WERI-Rb-1 (cell line): ENCODE measurements at regions not wholly inside any gene's neighbourhood (a gene's known extent, or its start where the extent isn't known, plus 50 kb on each side); places are given as distances from the start of the nearest gene placed in this dataset.

ENCODE experiments used
- DNase-seq: peaks from one replicate; pipeline ENCODE4 v3.0.0-alpha.2; 2020
- H3K27ac ChIP-seq: fragments of 250-450 bp; sonication (Bioruptor Pico); 2 replicates; pipeline ENCODE4 v1.5.1; 2020; ENCODE audit warnings: mild to moderate bottlenecking, moderate library complexity
- H3K27me3 ChIP-seq: fragments of 250-450 bp; sonication (Bioruptor Pico); 2 replicates; pipeline ENCODE4 v1.5.1; 2021; ENCODE audit warnings: mild to moderate bottlenecking, low read depth, moderate library complexity; ENCODE audit not compliant: insufficient read depth, severe bottlenecking
- H3K36me3 ChIP-seq: fragments of 250-450 bp; sonication (Bioruptor Pico); 2 replicates; pipeline ENCODE4 v1.5.1; 2020; ENCODE audit warnings: mild to moderate bottlenecking, moderate library complexity
- H3K4me3 ChIP-seq: 2 replicates; pipeline ENCODE4 v1.5.1; 2011; ENCODE audit warnings: low read depth, mild to moderate bottlenecking, control low read depth, low read length
- H3K9me3 ChIP-seq: fragments of 250-450 bp; sonication (Bioruptor Pico); 2 replicates; pipeline ENCODE4 v1.5.1; 2021; ENCODE audit warnings: mild to moderate bottlenecking, moderate library complexity; ENCODE audit not compliant: severe bottlenecking
- TF ChIP-seq, protein P1 (sequence below): IDR thresholded peaks from 2 replicates; pipeline ENCODE4 v1.5.1; 2011; ENCODE audit warnings: low read depth, mild to moderate bottlenecking, control low read depth, inconsistent platforms, low read length

DNA sequence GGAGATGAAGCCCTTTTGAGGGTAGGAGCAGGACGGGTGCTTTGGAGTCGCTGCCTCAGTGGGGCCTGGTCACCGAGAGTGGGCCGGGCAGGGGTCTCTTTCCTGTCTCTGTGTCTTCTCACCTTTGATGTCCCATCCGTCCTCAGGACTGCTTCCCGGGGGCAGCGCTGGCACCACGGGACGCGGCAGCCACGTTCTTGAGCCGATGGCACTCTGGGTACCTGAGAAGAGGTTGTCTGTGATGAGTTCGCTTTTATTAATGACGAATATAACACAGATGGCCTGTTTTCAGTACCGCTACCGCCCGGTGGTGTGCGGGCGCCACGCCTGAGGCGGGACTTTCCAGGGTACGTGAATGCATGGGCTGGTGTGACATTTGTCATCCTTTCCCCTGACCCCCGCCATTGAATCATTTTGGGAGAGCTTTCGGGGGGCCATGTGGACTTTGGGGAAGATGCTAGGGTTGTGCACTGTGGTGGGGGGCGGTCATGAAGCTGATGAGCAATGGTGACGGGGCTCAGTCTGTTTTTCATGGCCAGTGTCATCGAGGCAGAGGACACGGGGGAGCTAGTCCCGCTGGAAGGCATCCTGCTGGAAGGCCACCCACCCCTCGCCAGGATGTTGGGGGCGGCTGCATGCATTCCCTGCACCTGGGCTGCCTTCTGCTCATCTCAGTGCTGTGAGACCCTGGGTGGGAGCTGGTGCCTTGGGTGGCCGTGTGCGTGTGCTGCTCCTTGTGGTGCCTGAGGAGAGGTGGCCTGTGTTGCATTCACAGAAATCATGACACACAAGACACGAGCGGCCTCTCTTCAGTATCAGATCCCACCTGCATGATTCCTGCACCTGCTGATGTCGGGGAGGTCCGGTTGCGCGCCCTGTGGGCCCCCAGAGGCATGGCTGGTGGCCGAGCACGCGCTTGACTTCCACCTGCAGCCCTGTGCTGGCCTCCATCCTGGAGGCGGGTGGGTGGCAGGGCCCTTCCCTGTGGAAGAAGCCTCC lies 162.5 kb upstream of the RTL1 start:
- TF ChIP-seq, protein P1, sequence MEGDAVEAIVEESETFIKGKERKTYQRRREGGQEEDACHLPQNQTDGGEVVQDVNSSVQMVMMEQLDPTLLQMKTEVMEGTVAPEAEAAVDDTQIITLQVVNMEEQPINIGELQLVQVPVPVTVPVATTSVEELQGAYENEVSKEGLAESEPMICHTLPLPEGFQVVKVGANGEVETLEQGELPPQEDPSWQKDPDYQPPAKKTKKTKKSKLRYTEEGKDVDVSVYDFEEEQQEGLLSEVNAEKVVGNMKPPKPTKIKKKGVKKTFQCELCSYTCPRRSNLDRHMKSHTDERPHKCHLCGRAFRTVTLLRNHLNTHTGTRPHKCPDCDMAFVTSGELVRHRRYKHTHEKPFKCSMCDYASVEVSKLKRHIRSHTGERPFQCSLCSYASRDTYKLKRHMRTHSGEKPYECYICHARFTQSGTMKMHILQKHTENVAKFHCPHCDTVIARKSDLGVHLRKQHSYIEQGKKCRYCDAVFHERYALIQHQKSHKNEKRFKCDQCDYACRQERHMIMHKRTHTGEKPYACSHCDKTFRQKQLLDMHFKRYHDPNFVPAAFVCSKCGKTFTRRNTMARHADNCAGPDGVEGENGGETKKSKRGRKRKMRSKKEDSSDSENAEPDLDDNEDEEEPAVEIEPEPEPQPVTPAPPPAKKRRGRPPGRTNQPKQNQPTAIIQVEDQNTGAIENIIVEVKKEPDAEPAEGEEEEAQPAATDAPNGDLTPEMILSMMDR = no peak
- no peak overlapping the region for H3K4me3 ChIP-seq
- no peak for DNase-seq
- H3K36me3 ChIP-seq = no peaks in the 10 kb centered on the region
- H3K27ac ChIP-seq = no peak overlapping the region
- no peaks in the 10 kb centered on the region for H3K9me3 ChIP-seq
- peaks cover 98% of the 10 kb centered on the region for H3K27me3 ChIP-seq

DNA sequence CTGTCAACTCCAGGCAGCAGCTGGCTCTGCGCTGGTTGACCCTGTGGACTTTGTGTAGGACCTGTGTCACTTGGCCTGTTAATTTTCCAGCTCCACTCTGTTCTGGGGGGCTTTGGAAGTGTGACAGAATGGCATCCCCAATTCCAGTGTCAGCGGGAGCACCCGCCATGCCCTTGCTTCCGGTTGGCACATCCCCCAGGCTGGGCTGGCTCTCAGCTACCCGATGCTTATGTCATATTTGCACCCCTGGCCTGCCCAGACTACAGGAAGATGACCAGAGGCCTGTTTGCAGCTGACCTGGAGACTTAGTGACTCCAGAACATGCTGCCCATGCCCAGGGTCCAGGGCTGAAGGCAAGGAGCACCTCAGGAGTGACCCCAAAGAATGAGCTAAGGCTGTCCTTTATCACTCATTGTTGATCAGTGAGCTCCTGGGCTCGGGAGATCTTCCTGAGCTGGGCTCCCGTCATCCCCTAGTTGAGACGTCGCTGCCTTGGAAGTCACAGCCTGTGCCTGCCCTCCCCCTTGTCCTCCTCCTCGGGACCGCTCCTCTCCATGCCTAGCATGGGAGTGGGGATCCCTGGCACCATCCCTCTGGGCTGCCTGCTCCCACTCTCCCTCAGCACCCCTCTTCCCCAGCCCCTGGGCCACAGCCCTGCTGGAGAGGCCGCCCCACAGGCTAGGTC lies 163.4 kb upstream of the RTL1 start:
- Histone ChIP-seq H3K4me3 (no peak overlapping the region), H3K36me3 (no peaks in the 10 kb centered on the region), H3K27me3 (peaks cover 98% of the 10 kb centered on the region), H3K27ac (no peak overlapping the region), H3K9me3 (no peaks in the 10 kb centered on the region)
- TF ChIP-seq, protein P1 = no peak
- no peak for DNase-seq

DNA sequence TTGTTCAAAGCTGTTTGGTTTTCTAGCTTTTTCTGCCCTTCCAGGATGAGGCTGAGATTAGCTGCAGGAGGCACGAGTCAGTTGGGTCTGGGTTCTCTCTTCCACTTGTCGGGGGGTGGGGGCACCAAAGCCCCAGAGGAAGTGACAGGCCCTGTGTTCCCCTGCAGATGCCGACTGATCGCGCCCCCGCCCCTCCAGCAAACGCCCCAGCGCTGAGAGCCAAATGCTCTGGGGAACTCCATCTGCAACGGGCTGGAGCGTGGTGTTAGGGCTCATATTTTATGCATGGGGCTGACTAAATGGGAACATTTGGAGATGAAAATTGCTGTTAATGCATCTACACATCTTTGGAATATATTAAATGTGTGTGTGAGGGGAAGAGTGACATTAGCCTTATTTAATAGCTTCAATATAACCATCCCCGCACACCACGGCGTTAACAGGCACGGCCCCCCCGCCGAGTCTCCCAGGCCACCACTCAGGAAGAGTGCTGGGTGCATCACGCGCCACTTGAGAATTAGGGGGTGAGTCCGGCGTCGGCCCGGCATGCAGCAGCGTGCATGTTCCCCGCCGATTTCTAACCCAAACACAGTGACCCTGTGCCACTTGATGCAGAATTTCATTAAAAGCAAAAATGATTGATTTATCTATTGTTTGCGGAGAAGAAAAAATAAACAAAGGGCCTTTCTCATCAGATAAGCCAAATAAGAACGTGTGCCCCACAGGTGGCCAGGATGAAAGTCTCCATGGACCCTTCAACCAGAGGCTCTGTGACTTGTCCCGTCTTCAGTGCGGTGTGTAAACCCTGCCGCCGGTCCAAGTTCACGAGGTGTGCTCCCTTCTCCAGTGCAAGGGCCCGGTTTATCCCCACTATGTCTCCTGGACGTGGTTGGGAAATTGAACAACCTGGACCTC lies 165.0 kb upstream of the RTL1 start:
- Histone ChIP-seq H3K9me3 (no peaks in the 10 kb centered on the region), H3K36me3 (no peaks in the 10 kb centered on the region), H3K27me3 (peaks cover 99% of the 10 kb centered on the region), H3K4me3 (no peak overlapping the region), H3K27ac (no peak overlapping the region)
- no peak for DNase-seq
- TF ChIP-seq, protein P1 = no peak

DNA sequence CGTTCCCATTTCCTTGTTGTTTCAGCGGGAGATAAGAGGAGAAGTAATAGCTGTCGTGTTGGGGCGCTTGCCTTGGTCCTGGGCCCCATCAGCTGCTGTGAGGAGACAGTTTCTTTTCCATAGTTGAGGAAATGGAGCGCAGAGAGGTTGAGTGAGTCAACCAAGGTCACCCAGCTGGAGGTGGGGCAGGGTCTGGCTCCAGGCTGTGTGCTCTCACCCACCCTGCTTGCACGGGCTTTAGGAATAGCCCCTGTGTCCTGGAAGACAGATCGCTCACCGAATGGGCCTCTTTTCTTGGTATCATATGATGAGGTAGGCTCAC lies 165.7 kb upstream of the RTL1 start:
- no peak for DNase-seq
- TF ChIP-seq, protein P1 = no peak
- no peaks in the 10 kb centered on the region for H3K36me3 ChIP-seq
- peaks cover 99% of the 10 kb centered on the region for H3K27me3 ChIP-seq
- no peak overlapping the region for H3K27ac ChIP-seq
- no peak overlapping the region for H3K4me3 ChIP-seq
- H3K9me3 ChIP-seq = no peaks in the 10 kb centered on the region

GRCh38 chr14:101069666-101070362 lies 166.3 kb upstream of the RTL1 start:
- Histone ChIP-seq H3K4me3 (no peak overlapping the region), H3K27me3 (peaks cover 99% of the 10 kb centered on the region), H3K36me3 (no peaks in the 10 kb centered on the region), H3K9me3 (no peaks in the 10 kb centered on the region), H3K27ac (no peak overlapping the region)
- TF ChIP-seq, protein P1 = no peak
- DNase-seq = no peak
